GM12892 (cell line): ENCODE measurements at regions not wholly inside any gene's neighbourhood (a gene's known extent, or its start where the extent isn't known, plus 50 kb on each side); places are given as distances from the start of the nearest gene placed in this dataset.
"Not testable (repeated sequence)": the region's sequence is repeated elsewhere in the genome, so short reads cannot be mapped to it uniquely, and the experiment has no call there.

Experiments
- DNase-seq: peaks from one replicate; pipeline ENCODE4 v3.0.0; 2011; ENCODE audit not compliant: insufficient read length
- FAIRE-seq: peaks from 2 replicates; lab custom pipeline; 2011; peaks lifted over from hg19 to GRCh38; lab: Jason Lieb, UNC
- POLR2A ChIP-seq: IDR thresholded peaks from 2 replicates; pipeline ENCODE4 v1.6.1; 2011; ENCODE audit warnings: low read depth, low read length, control low read depth
- POLR2AphosphoS5 ChIP-seq: IDR thresholded peaks from 2 replicates; pipeline ENCODE4 v1.6.1; 2011; ENCODE audit warnings: low read depth, low read length, control low read depth
- TAF1 ChIP-seq: IDR thresholded peaks from 2 replicates; pipeline ENCODE4 v1.6.1; 2011; ENCODE audit warnings: low read depth, mild to moderate bottlenecking, control low read depth, low read length, borderline replicate concordance

GRCh38 chr4:131509521-131509920, 1639.6 kb upstream of the PCDH10 start:
- FAIRE-seq, result no peak
- TF ChIP-seq POLR2AphosphoS5 (no peak), POLR2A (no peak), TAF1 (no peak)
- no peak for DNase-seq

- no peak for FAIRE-seq
- no peak for DNase-seq
- TF ChIP-seq POLR2A (no peak), TAF1 (no peak), POLR2AphosphoS5 (no peak)
Observed at GRCh38 chr4:131526686-131527085, 1622.4 kb upstream of the PCDH10 start.

GRCh38 chr4:131531087-131531486, 1618.0 kb upstream of the PCDH10 start:
- DNase-seq (no peak), FAIRE-seq (no peak)
- no peak for TF ChIP-seq TAF1
- no peak for TF ChIP-seq POLR2AphosphoS5
- no peak for TF ChIP-seq POLR2A

GRCh38 chr4:131534944-131535645, 1614.0 kb upstream of the PCDH10 start:
- FAIRE-seq (no peak), DNase-seq (no peak)
- TF ChIP-seq POLR2A (no peak), TAF1 (no peak), POLR2AphosphoS5 (no peak)

GRCh38 chr4:131540256-131540655, 1608.8 kb upstream of the PCDH10 start:
- TF ChIP-seq POLR2A, result no peak
- DNase-seq (no peak), FAIRE-seq (no peak)

GRCh38 chr4:131547506-131547981, 1601.5 kb upstream of the PCDH10 start:
- no peak for FAIRE-seq
- no peak for TF ChIP-seq POLR2A
- no peak for TF ChIP-seq POLR2AphosphoS5
- no peak for TF ChIP-seq TAF1
- DNase-seq, result no peak

- no peak for TF ChIP-seq TAF1
- no peak for TF ChIP-seq POLR2AphosphoS5
- TF ChIP-seq POLR2A, result no peak
- FAIRE-seq (no peak), DNase-seq (no peak)
Observed at GRCh38 chr4:131551306-131551705, 1597.8 kb upstream of the PCDH10 start.

GRCh38 chr4:131566026-131566425, 1583.1 kb upstream of the PCDH10 start:
- DNase-seq, result no peak
- FAIRE-seq, result no peak
- TF ChIP-seq TAF1 (no peak), POLR2A (no peak), POLR2AphosphoS5 (no peak)

GRCh38 chr4:131584587-131584986, 1564.5 kb upstream of the PCDH10 start:
- DNase-seq (no peak), FAIRE-seq (no peak)
- TF ChIP-seq POLR2AphosphoS5 (no peak), TAF1 (no peak), POLR2A (no peak)

GRCh38 chr4:131595140-131595539, 1554.0 kb upstream of the PCDH10 start:
- FAIRE-seq (no peak), DNase-seq (no peak)
- no peak for TF ChIP-seq TAF1
- no peak for TF ChIP-seq POLR2A
- no peak for TF ChIP-seq POLR2AphosphoS5

GRCh38 chr4:131603705-131604104, 1545.4 kb upstream of the PCDH10 start:
- no peak for FAIRE-seq
- no peak for TF ChIP-seq TAF1
- no peak for TF ChIP-seq POLR2AphosphoS5
- no peak for TF ChIP-seq POLR2A
- DNase-seq, result no peak

- no peak for FAIRE-seq
- no peak for TF ChIP-seq POLR2AphosphoS5
- no peak for TF ChIP-seq POLR2A
- no peak for TF ChIP-seq TAF1
- no peak for DNase-seq
Observed at GRCh38 chr4:131609039-131609438, 1540.1 kb upstream of the PCDH10 start.

GRCh38 chr4:131610517-131610916, 1538.6 kb upstream of the PCDH10 start:
- not testable (repeated sequence) for DNase-seq
- FAIRE-seq, result peak; percentile 48
